ENCODE measurements at regions not wholly inside any gene's neighbourhood (a gene's known extent, or its start where the extent isn't known, plus 50 kb on each side); places are given as distances from the start of the nearest gene placed in this dataset.
"Not testable (repeated sequence)": the region's sequence is repeated elsewhere in the genome, so short reads cannot be mapped to it uniquely, and the experiment has no call there.

- DNase-seq (ENCODE audit: low spot score), result no peak
These were observed 201.0 kb upstream of the NABP1 start for GRCh38 chr2:191476901-191477300.

- DNase-seq (ENCODE audit: low spot score), result no peak
These were observed 198.9 kb upstream of the NABP1 start for GRCh38 chr2:191478799-191479679.

- DNase-seq (ENCODE audit: low spot score), result no peak
These were observed 198.3 kb upstream of the NABP1 start for GRCh38 chr2:191479680-191480023.

- no peak for DNase-seq (ENCODE audit: low spot score)
These were observed 196.4 kb upstream of the NABP1 start for GRCh38 chr2:191481305-191482070.

GRCh38 chr2:191483117-191483516 is 194.8 kb upstream of the NABP1 start:
- DNase-seq (ENCODE audit: low spot score), result no peak

GRCh38 chr2:191486584-191487320 is 191.2 kb upstream of the NABP1 start:
- DNase-seq (ENCODE audit: low spot score), result no peak

GRCh38 chr2:191488135-191488534 is 189.8 kb upstream of the NABP1 start:
- DNase-seq (ENCODE audit: low spot score), result no peak

GRCh38 chr2:191489177-191489576 is 188.8 kb upstream of the NABP1 start:
- no peak for DNase-seq (ENCODE audit: low spot score)

- DNase-seq (ENCODE audit: low spot score), result no peak
These were observed 181.1 kb upstream of the NABP1 start for GRCh38 chr2:191496838-191497237.

GRCh38 chr2:191497822-191498221 is 180.1 kb upstream of the NABP1 start:
- DNase-seq (ENCODE audit: low spot score), result no peak

- DNase-seq (ENCODE audit: low spot score), result no peak
These were observed 178.9 kb upstream of the NABP1 start for GRCh38 chr2:191499050-191499449.

- DNase-seq (ENCODE audit: low spot score), result no peak
These were observed 177.9 kb upstream of the NABP1 start for GRCh38 chr2:191499874-191500565.

GRCh38 chr2:191500566-191500883 is 177.4 kb upstream of the NABP1 start:
- no peak for DNase-seq (ENCODE audit: low spot score)

GRCh38 chr2:191500884-191501560 is 176.9 kb upstream of the NABP1 start:
- peak; percentile 77 for DNase-seq (ENCODE audit: low spot score)

- no peak for DNase-seq (ENCODE audit: low spot score)
These were observed 176.3 kb upstream of the NABP1 start for GRCh38 chr2:191501561-191502168.

GRCh38 chr2:191506515-191506914 is 171.4 kb upstream of the NABP1 start:
- no peak for DNase-seq (ENCODE audit: low spot score)

- not testable (repeated sequence) for DNase-seq (ENCODE audit: low spot score)
These were observed 170.6 kb upstream of the NABP1 start for GRCh38 chr2:191507252-191507853.

- no peak for DNase-seq (ENCODE audit: low spot score)
These were observed 169.2 kb upstream of the NABP1 start for GRCh38 chr2:191508738-191509137.

- DNase-seq (ENCODE audit: low spot score), result no peak
These were observed 165.6 kb upstream of the NABP1 start for GRCh38 chr2:191512216-191512835.

GRCh38 chr2:191512874-191513273 is 165.1 kb upstream of the NABP1 start:
- no peak for DNase-seq (ENCODE audit: low spot score)

Measured in left forelimb (tissue), 1 donor.